ENCODE measurements at regions not wholly inside any gene's neighbourhood (a gene's known extent, or its start where the extent isn't known, plus 50 kb on each side); places are given as distances from the start of the nearest gene placed in this dataset.
"Not testable (repeated sequence)": the region's sequence is repeated elsewhere in the genome, so short reads cannot be mapped to it uniquely, and the experiment has no call there.

GRCh38 chr9:66269783-66270182 lies 532.8 kb downstream of the FOXD4L4 start:
- peak; percentile 66 for ATAC-seq
- intact Hi-C loops (cut with DNase I, micrococcal nuclease) = not testable (repeated sequence)
- peak; percentile 66 to 83 for DNase-seq

DNA sequence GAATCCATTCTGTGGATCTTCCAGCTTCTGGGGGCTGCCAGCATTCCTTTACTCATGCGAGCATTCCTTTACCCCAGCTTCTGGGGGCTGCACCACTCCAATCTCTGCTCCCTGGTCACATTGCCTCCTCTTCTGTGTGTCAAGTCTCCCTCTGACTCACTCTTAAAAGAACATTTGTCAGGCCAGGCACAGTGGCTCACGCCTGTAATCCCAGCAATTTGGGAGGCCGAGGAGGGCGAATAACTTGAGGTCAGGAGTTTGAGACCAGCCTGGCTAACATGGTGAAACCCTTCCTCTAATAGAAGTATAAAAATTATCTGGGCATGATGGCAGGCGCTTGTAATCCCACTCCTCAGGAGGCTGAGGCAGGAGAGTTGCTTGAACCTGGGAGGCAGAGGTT lies 541.9 kb downstream of the FOXD4L4 start:
- ATAC-seq; intact Hi-C loops (cut with DNase I, micrococcal nuclease); DNase-seq: not testable (repeated sequence)
